LNCAP (cell line): ENCODE measurements at regions not wholly inside any gene's neighbourhood (a gene's known extent, or its start where the extent isn't known, plus 50 kb on each side); places are given as distances from the start of the nearest gene placed in this dataset.

Source experiments
- TF ChIP-seq, protein P1 (sequence below): fragments of 450-650 bp; IDR thresholded peaks from 2 replicates; pipeline ENCODE4 v1.5.1; 2017; ENCODE audit warnings: mild to moderate bottlenecking

- TF ChIP-seq, protein P1, sequence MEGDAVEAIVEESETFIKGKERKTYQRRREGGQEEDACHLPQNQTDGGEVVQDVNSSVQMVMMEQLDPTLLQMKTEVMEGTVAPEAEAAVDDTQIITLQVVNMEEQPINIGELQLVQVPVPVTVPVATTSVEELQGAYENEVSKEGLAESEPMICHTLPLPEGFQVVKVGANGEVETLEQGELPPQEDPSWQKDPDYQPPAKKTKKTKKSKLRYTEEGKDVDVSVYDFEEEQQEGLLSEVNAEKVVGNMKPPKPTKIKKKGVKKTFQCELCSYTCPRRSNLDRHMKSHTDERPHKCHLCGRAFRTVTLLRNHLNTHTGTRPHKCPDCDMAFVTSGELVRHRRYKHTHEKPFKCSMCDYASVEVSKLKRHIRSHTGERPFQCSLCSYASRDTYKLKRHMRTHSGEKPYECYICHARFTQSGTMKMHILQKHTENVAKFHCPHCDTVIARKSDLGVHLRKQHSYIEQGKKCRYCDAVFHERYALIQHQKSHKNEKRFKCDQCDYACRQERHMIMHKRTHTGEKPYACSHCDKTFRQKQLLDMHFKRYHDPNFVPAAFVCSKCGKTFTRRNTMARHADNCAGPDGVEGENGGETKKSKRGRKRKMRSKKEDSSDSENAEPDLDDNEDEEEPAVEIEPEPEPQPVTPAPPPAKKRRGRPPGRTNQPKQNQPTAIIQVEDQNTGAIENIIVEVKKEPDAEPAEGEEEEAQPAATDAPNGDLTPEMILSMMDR = no peak
Observed at GRCh38 chr5:17735761-17736160, 101.5 kb downstream of the TAF11L14 start.

- TF ChIP-seq, protein P1 = no peak
Observed at GRCh38 chr5:17737092-17737491, 102.8 kb downstream of the TAF11L14 start.

GRCh38 chr5:17738446-17738845, 104.2 kb downstream of the TAF11L14 start:
- TF ChIP-seq, protein P1 = no peak

- TF ChIP-seq, protein P1 = no peak
Observed at GRCh38 chr5:17743580-17744435, 109.5 kb downstream of the TAF11L14 start.

DNA sequence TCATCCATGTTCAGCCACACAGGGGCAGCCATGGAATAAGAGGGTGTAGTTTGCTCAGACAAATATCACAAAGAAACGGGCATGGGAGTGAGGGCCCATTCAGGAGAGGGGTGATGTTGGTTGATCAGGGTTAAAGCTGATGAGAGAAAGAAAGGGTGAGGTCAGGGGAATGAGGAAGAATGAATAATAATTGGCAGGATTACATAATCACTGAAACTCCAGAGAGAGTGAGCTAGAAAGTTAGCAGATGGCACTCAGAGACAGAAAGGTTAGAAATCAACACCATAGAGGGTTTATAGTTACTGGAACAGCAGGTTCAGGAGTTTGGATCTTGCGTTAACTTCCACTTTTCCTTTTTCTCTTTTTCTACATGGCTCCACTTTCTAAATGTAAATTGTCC, 113.9 kb downstream of the TAF11L14 start:
- TF ChIP-seq, protein P1 = no peak

DNA sequence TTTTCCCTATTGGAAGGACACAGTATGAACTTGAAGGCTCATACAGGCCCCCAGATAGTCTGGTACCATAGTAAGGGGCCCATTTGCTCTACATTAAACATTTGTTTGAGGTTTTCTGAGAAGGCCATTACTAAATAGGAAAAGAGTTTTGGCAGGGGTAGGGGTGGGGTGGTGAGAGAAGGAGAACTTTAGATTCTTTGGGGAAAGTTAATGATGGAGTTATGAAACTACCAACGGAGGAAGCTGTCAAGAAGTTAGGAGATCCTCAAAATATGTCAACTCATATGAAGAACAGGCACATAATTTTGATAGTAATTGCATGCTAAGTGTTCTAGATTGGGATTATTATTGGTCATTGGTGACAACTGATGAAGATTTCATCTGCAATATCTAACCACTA, 114.7 kb downstream of the TAF11L14 start:
- TF ChIP-seq, protein P1 = no peak

DNA sequence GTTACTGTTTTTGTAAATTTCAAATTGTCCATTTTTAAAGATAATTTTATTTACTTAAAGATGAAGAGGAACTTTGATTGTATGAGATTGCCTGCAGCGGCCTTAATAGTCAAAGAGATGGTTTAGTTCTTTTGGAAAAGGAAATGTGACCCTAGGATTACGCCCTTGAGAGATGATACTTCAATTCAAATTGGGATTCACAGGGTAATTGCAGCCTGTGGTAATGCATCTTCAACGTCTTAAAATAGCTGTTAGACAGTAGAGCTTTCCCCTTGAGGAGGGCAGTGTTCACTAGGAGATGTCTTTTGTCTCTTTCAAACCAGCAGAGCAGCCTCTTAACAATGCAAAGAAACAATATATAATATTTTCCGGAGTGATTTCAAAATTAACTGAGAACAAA, 127.1 kb downstream of the TAF11L14 start:
- TF ChIP-seq, protein P1 = no peak

GRCh38 chr5:17763301-17763700, 129.0 kb downstream of the TAF11L14 start:
- TF ChIP-seq, protein P1 = no peak
